Central memory CD8-positive, alpha-beta T cell (primary cell): ENCODE measurements at regions not wholly inside any gene's neighbourhood (a gene's known extent, or its start where the extent isn't known, plus 50 kb on each side); places are given as distances from the start of the nearest gene placed in this dataset.

Experiments used
- ATAC-seq: fragments of 150-1000 bp; cut with Tn5 transposase; replicated peaks from 2 replicates; pipeline ENCODE4 v1.10.0; 2022; ENCODE audit warnings: mild to moderate bottlenecking, moderate FRiP score, moderate number of reproducible peaks; ENCODE audit not compliant: poor library complexity, severe bottlenecking; ENCODE audit errors: extremely low read depth
- DNase-seq, 2 donors: peaks; one replicate each; pipeline ENCODE4 v3.0.0; 2021; ENCODE audit warnings: low spot score in 2 of 2
- H3K27ac Mint-ChIP-seq: one replicate; pipeline ENCODE4 v1.8.0; 2022; ENCODE audit warnings: low read depth, mild to moderate bottlenecking, moderate library complexity, mixed read lengths
- H3K27me3 Mint-ChIP-seq: one replicate; pipeline ENCODE4 v1.8.0; 2022; ENCODE audit warnings: mixed read lengths
- H3K36me3 Mint-ChIP-seq: one replicate; pipeline ENCODE4 v1.8.0; 2022; ENCODE audit warnings: mild to moderate bottlenecking, moderate library complexity, mixed read lengths; ENCODE audit not compliant: insufficient read depth
- H3K4me1 Mint-ChIP-seq: one replicate; pipeline ENCODE4 v1.8.0; 2022; ENCODE audit warnings: mixed read lengths
- H3K4me3 Mint-ChIP-seq: one replicate; pipeline ENCODE4 v1.8.0; 2022; ENCODE audit warnings: mild to moderate bottlenecking, moderate library complexity, mixed read lengths
- H3K9me3 Mint-ChIP-seq: one replicate; pipeline ENCODE4 v1.8.0; 2022; ENCODE audit warnings: mixed read lengths

GRCh38 chr22:49057910-49058309 is 769.8 kb downstream of the BRD1 start:
- no peak overlapping the region for H3K27ac Mint-ChIP-seq
- H3K27me3 Mint-ChIP-seq: peaks cover 52% of the 10 kb centered on the region
- H3K4me3 Mint-ChIP-seq: no peak overlapping the region
- no peaks in the 10 kb centered on the region for H3K36me3 Mint-ChIP-seq
- no peak for DNase-seq
- H3K4me1 Mint-ChIP-seq: no peaks in the 10 kb centered on the region
- H3K9me3 Mint-ChIP-seq: no peaks in the 10 kb centered on the region
- ATAC-seq: no peak

- DNase-seq (no peak), ATAC-seq (no peak)
- Mint-ChIP-seq H3K4me3 (no peak overlapping the region), H3K4me1 (no peaks in the 10 kb centered on the region), H3K9me3 (no peaks in the 10 kb centered on the region), H3K27ac (no peak overlapping the region), H3K27me3 (peaks cover 42% of the 10 kb centered on the region), H3K36me3 (no peaks in the 10 kb centered on the region)
Measured at GRCh38 chr22:49056301-49056700, 771.4 kb downstream of the BRD1 start.

GRCh38 chr22:49055406-49055805 is 772.3 kb downstream of the BRD1 start:
- ATAC-seq (no peak), DNase-seq (no peak)
- Mint-ChIP-seq H3K27ac (no peak overlapping the region), H3K9me3 (no peaks in the 10 kb centered on the region), H3K36me3 (no peaks in the 10 kb centered on the region), H3K27me3 (peaks cover 39% of the 10 kb centered on the region), H3K4me1 (no peaks in the 10 kb centered on the region), H3K4me3 (no peak overlapping the region)

GRCh38 chr22:49053578-49053977 is 774.1 kb downstream of the BRD1 start:
- H3K9me3 Mint-ChIP-seq: no peaks in the 10 kb centered on the region
- H3K27me3 Mint-ChIP-seq: peaks cover 29% of the 10 kb centered on the region
- H3K27ac Mint-ChIP-seq: no peak overlapping the region
- no peaks in the 10 kb centered on the region for H3K36me3 Mint-ChIP-seq
- no peaks in the 10 kb centered on the region for H3K4me1 Mint-ChIP-seq
- no peak for ATAC-seq
- DNase-seq: no peak
- H3K4me3 Mint-ChIP-seq: no peak overlapping the region

- DNase-seq: no peak
- no peak for ATAC-seq
- Mint-ChIP-seq H3K4me1 (no peaks in the 10 kb centered on the region), H3K27me3 (peaks cover 19% of the 10 kb centered on the region), H3K36me3 (no peaks in the 10 kb centered on the region), H3K27ac (no peak overlapping the region), H3K9me3 (no peaks in the 10 kb centered on the region), H3K4me3 (peak overlapping the region; percentile 69)
Measured at GRCh38 chr22:49052560-49052959, 775.1 kb downstream of the BRD1 start.

- Mint-ChIP-seq H3K36me3 (no peaks in the 10 kb centered on the region), H3K9me3 (no peaks in the 10 kb centered on the region), H3K4me1 (no peaks in the 10 kb centered on the region), H3K4me3 (peak overlapping the region; percentile 69), H3K27ac (no peak overlapping the region), H3K27me3 (peaks cover 14% of the 10 kb centered on the region)
- peak in 1 of 2 donors; percentile 39 for DNase-seq
- no peak for ATAC-seq
Measured at GRCh38 chr22:49052023-49052538, 775.6 kb downstream of the BRD1 start.

GRCh38 chr22:49051491-49052022 is 776.1 kb downstream of the BRD1 start:
- H3K9me3 Mint-ChIP-seq: no peaks in the 10 kb centered on the region
- H3K4me3 Mint-ChIP-seq: peak overlapping the region; percentile 69
- H3K4me1 Mint-ChIP-seq: no peaks in the 10 kb centered on the region
- DNase-seq (no peak), ATAC-seq (no peak)
- H3K27ac Mint-ChIP-seq: no peak overlapping the region
- peaks cover 9% of the 10 kb centered on the region for H3K27me3 Mint-ChIP-seq
- no peaks in the 10 kb centered on the region for H3K36me3 Mint-ChIP-seq

- Mint-ChIP-seq H3K27me3 (peaks cover 23% of the 10 kb centered on the region), H3K4me3 (no peak overlapping the region), H3K9me3 (no peaks in the 10 kb centered on the region), H3K27ac (no peak overlapping the region), H3K36me3 (no peaks in the 10 kb centered on the region), H3K4me1 (no peaks in the 10 kb centered on the region)
- ATAC-seq: no peak
- no peak for DNase-seq
Measured at GRCh38 chr22:49049691-49050090, 778.0 kb downstream of the BRD1 start.

GRCh38 chr22:49048591-49048990 is 779.1 kb downstream of the BRD1 start:
- no peaks in the 10 kb centered on the region for H3K4me1 Mint-ChIP-seq
- H3K9me3 Mint-ChIP-seq: no peaks in the 10 kb centered on the region
- no peak for DNase-seq
- H3K4me3 Mint-ChIP-seq: no peak overlapping the region
- no peak overlapping the region for H3K27ac Mint-ChIP-seq
- H3K36me3 Mint-ChIP-seq: no peaks in the 10 kb centered on the region
- peaks cover 26% of the 10 kb centered on the region for H3K27me3 Mint-ChIP-seq
- ATAC-seq: no peak

- no peak for DNase-seq
- H3K36me3 Mint-ChIP-seq: peaks cover 2% of the 10 kb centered on the region
- ATAC-seq: no peak
Measured at GRCh38 chr22:49047447-49047846, 780.2 kb downstream of the BRD1 start.

GRCh38 chr22:49046546-49047361 is 780.9 kb downstream of the BRD1 start:
- peaks cover 2% of the 10 kb centered on the region for H3K36me3 Mint-ChIP-seq
- no peaks in the 10 kb centered on the region for H3K9me3 Mint-ChIP-seq
- DNase-seq: no peak
- H3K27me3 Mint-ChIP-seq: peaks cover 36% of the 10 kb centered on the region
- no peak overlapping the region for H3K4me3 Mint-ChIP-seq
- no peaks in the 10 kb centered on the region for H3K4me1 Mint-ChIP-seq
- H3K27ac Mint-ChIP-seq: no peak overlapping the region
- no peak for ATAC-seq

More at GRCh38 chr22:49047447-49047846, 780.2 kb downstream of the BRD1 start:
- Mint-ChIP-seq H3K27me3 (peaks cover 36% of the 10 kb centered on the region), H3K27ac (no peak overlapping the region), H3K9me3 (no peaks in the 10 kb centered on the region), H3K4me3 (no peak overlapping the region), H3K4me1 (no peaks in the 10 kb centered on the region)

GRCh38 chr22:49046000-49046545 is 781.6 kb downstream of the BRD1 start:
- ATAC-seq (no peak), DNase-seq (no peak)
- Mint-ChIP-seq H3K27ac (no peak overlapping the region), H3K27me3 (peaks cover 36% of the 10 kb centered on the region), H3K9me3 (no peaks in the 10 kb centered on the region), H3K36me3 (peaks cover 2% of the 10 kb centered on the region), H3K4me3 (no peak overlapping the region), H3K4me1 (no peaks in the 10 kb centered on the region)

- Mint-ChIP-seq H3K4me1 (no peaks in the 10 kb centered on the region), H3K27me3 (peaks cover 44% of the 10 kb centered on the region), H3K9me3 (no peaks in the 10 kb centered on the region), H3K36me3 (peaks cover 2% of the 10 kb centered on the region), H3K4me3 (no peak overlapping the region), H3K27ac (no peak overlapping the region)
- DNase-seq (no peak), ATAC-seq (no peak)
Measured at GRCh38 chr22:49045276-49045675, 782.4 kb downstream of the BRD1 start.
